ENCODE measurements at regions not wholly inside any gene's neighbourhood (a gene's known extent, or its start where the extent isn't known, plus 50 kb on each side); places are given as distances from the start of the nearest gene placed in this dataset.

- no peak for DNase-seq (ENCODE audit: low spot score)
- no peaks in the 10 kb centered on the region for H3K9me3 ChIP-seq (ENCODE audit: low read depth)
- no peak overlapping the region for H3K4me2 ChIP-seq
- Mint-ChIP-seq H3K36me3 (peaks cover 2% of the 10 kb centered on the region), H3K27ac (no peak overlapping the region), H3K27me3 (ENCODE audit: insufficient read depth, low read depth) (peaks cover 2% of the 10 kb centered on the region), H3K9me3 (peaks cover 6% of the 10 kb centered on the region), H3K4me3 (no peak overlapping the region), H3K4me1 (peaks cover 9% of the 10 kb centered on the region)
- no peak overlapping the region for H2AFZ ChIP-seq (replicated peaks)
- H3K79me2 ChIP-seq (ENCODE audit: low read depth) = no peaks in the 10 kb centered on the region
- TF ChIP-seq EZH2phosphoT487 (IDR thresholded peaks at IDR 0.05) = no peak
- no peak for TF ChIP-seq EZH2 (IDR thresholded peaks at IDR 0.05)
- TF ChIP-seq CTCF (IDR thresholded peaks at IDR 0.05) = no peak
- H3K4me1 ChIP-seq = peaks cover 4% of the 10 kb centered on the region
- H3K27me3 ChIP-seq = no peaks in the 10 kb centered on the region
- H3K36me3 ChIP-seq = no peaks in the 10 kb centered on the region
- no peaks in the 10 kb centered on the region for H4K20me1 ChIP-seq (ENCODE audit: low read depth)
- H3K27ac ChIP-seq = no peak overlapping the region
- no peak overlapping the region for H3K9ac ChIP-seq
- no peak overlapping the region for H3K4me3 ChIP-seq
- H3F3A ChIP-seq (ENCODE audit: low read depth) = no peaks in the 10 kb centered on the region
Measured at GRCh38 chr2:7262727-7263126, 345.5 kb downstream of the RNF144A start.

- DNase-seq (ENCODE audit: low spot score) = no peak
- Mint-ChIP-seq H3K9me3 (peaks cover 3% of the 10 kb centered on the region), H3K27me3 (ENCODE audit: insufficient read depth, low read depth) (peaks cover 2% of the 10 kb centered on the region), H3K27ac (no peak overlapping the region), H3K4me3 (no peak overlapping the region), H3K36me3 (no peaks in the 10 kb centered on the region), H3K4me1 (peaks cover 16% of the 10 kb centered on the region)
- Histone ChIP-seq H2AFZ (replicated peaks) (no peak overlapping the region), H3K9me3 (ENCODE audit: low read depth) (no peaks in the 10 kb centered on the region), H3K27me3 (no peaks in the 10 kb centered on the region), H4K20me1 (ENCODE audit: low read depth) (no peaks in the 10 kb centered on the region), H3K36me3 (no peaks in the 10 kb centered on the region), H3F3A (ENCODE audit: low read depth) (no peaks in the 10 kb centered on the region), H3K4me2 (no peak overlapping the region), H3K4me3 (no peak overlapping the region), H3K79me2 (ENCODE audit: low read depth) (no peaks in the 10 kb centered on the region), H3K9ac (no peak overlapping the region), H3K27ac (no peak overlapping the region), H3K4me1 (peaks cover 4% of the 10 kb centered on the region)
- no peak for TF ChIP-seq EZH2 (IDR thresholded peaks at IDR 0.05)
- no peak for TF ChIP-seq EZH2phosphoT487 (IDR thresholded peaks at IDR 0.05)
- TF ChIP-seq CTCF (IDR thresholded peaks at IDR 0.05) = no peak
Measured at GRCh38 chr2:7264791-7265190, 347.6 kb downstream of the RNF144A start.

- H3K27me3 Mint-ChIP-seq (ENCODE audit: insufficient read depth, low read depth) = peaks cover 2% of the 10 kb centered on the region
- peaks cover 4% of the 10 kb centered on the region for H3K4me1 ChIP-seq
- no peak overlapping the region for H3K4me2 ChIP-seq
- H3K9ac ChIP-seq = no peak overlapping the region
- H3F3A ChIP-seq (ENCODE audit: low read depth) = no peaks in the 10 kb centered on the region
- H3K9me3 Mint-ChIP-seq = peaks cover 3% of the 10 kb centered on the region
- H3K27me3 ChIP-seq = no peaks in the 10 kb centered on the region
- no peak overlapping the region for H3K27ac ChIP-seq
- TF ChIP-seq CTCF (IDR thresholded peaks at IDR 0.05) (no peak), EZH2 (IDR thresholded peaks at IDR 0.05) (no peak), EZH2phosphoT487 (IDR thresholded peaks at IDR 0.05) (no peak)
- no peaks in the 10 kb centered on the region for H3K9me3 ChIP-seq (ENCODE audit: low read depth)
- no peaks in the 10 kb centered on the region for H3K36me3 ChIP-seq
- no peak for DNase-seq (ENCODE audit: low spot score)
- H3K27ac Mint-ChIP-seq = no peak overlapping the region
- peaks cover 16% of the 10 kb centered on the region for H3K4me1 Mint-ChIP-seq
- no peaks in the 10 kb centered on the region for H3K36me3 Mint-ChIP-seq
- H2AFZ ChIP-seq (replicated peaks) = no peak overlapping the region
- no peaks in the 10 kb centered on the region for H3K79me2 ChIP-seq (ENCODE audit: low read depth)
- no peak overlapping the region for H3K4me3 ChIP-seq
- H4K20me1 ChIP-seq (ENCODE audit: low read depth) = no peaks in the 10 kb centered on the region
- no peak overlapping the region for H3K4me3 Mint-ChIP-seq
Measured at GRCh38 chr2:7265286-7265685, 348.1 kb downstream of the RNF144A start.
